ENCODE measurements at regions not wholly inside any gene's neighbourhood (a gene's known extent, or its start where the extent isn't known, plus 50 kb on each side); places are given as distances from the start of the nearest gene placed in this dataset.
"Not testable (repeated sequence)": the region's sequence is repeated elsewhere in the genome, so short reads cannot be mapped to it uniquely, and the experiment has no call there.

- no peak for TF ChIP-seq CTCF (IDR thresholded peaks at IDR 0.05)
- no peak for DNase-seq (ENCODE audit: low spot score)
- no peak for ATAC-seq (ENCODE audit: insufficient number of reproducible peaks, low FRiP score, low read depth)
These were observed 315.5 kb upstream of the MYT1L start for GRCh38 chr2:2646433-2647051.

GRCh38 chr2:2645162-2645855, 314.2 kb upstream of the MYT1L start:
- Histone ChIP-seq H3K36me3 (no peaks in the 10 kb centered on the region), H3K27me3 (replicated peaks; ENCODE audit: insufficient read depth) (no peaks in the 10 kb centered on the region), H3K9me3 (no peaks in the 10 kb centered on the region), H3K27ac (no peak overlapping the region), H3K4me3 (no peak overlapping the region), H3K4me1 (ENCODE audit: control insufficient read depth in 1 of 2, low read depth in 2 of 2) (no peaks in the 10 kb centered on the region)
- ATAC-seq (ENCODE audit: insufficient number of reproducible peaks, low FRiP score, low read depth) (no peak), DNase-seq (ENCODE audit: low spot score) (no peak)
- no peak for TF ChIP-seq CTCF (IDR thresholded peaks at IDR 0.05)

More at GRCh38 chr2:2646433-2647051, 315.5 kb upstream of the MYT1L start:
- no peaks in the 10 kb centered on the region for H3K27me3 ChIP-seq (replicated peaks; ENCODE audit: insufficient read depth)
- no peaks in the 10 kb centered on the region for H3K9me3 ChIP-seq
- no peaks in the 10 kb centered on the region for H3K36me3 ChIP-seq
- no peak overlapping the region for H3K27ac ChIP-seq
- H3K4me3 ChIP-seq: no peak overlapping the region
- no peaks in the 10 kb centered on the region for H3K4me1 ChIP-seq (ENCODE audit: control insufficient read depth in 1 of 2, low read depth in 2 of 2)

GRCh38 chr2:2644751-2645150, 313.7 kb upstream of the MYT1L start:
- H3K36me3 ChIP-seq; H3K9me3 ChIP-seq; H3K4me1 ChIP-seq (ENCODE audit: control insufficient read depth in 1 of 2, low read depth in 2 of 2); H3K27me3 ChIP-seq (replicated peaks; ENCODE audit: insufficient read depth); H3K27ac ChIP-seq; DNase-seq (ENCODE audit: low spot score); H3K4me3 ChIP-seq; ATAC-seq (ENCODE audit: insufficient number of reproducible peaks, low FRiP score, low read depth): not testable (repeated sequence)

- H3K36me3 ChIP-seq: no peaks in the 10 kb centered on the region
- TF ChIP-seq CTCF (IDR thresholded peaks at IDR 0.05): no peak
- H3K27me3 ChIP-seq (replicated peaks; ENCODE audit: insufficient read depth): no peaks in the 10 kb centered on the region
- no peak for ATAC-seq (ENCODE audit: insufficient number of reproducible peaks, low FRiP score, low read depth)
- no peak overlapping the region for H3K4me3 ChIP-seq
- no peak for DNase-seq (ENCODE audit: low spot score)
- no peak overlapping the region for H3K27ac ChIP-seq
- no peaks in the 10 kb centered on the region for H3K9me3 ChIP-seq
- no peaks in the 10 kb centered on the region for H3K4me1 ChIP-seq (ENCODE audit: control insufficient read depth in 1 of 2, low read depth in 2 of 2)
These were observed 313.0 kb upstream of the MYT1L start for GRCh38 chr2:2644040-2644439.

- Histone ChIP-seq H3K9me3 (no peaks in the 10 kb centered on the region), H3K4me1 (ENCODE audit: control insufficient read depth in 1 of 2, low read depth in 2 of 2) (no peaks in the 10 kb centered on the region), H3K4me3 (no peak overlapping the region), H3K36me3 (no peaks in the 10 kb centered on the region), H3K27ac (no peak overlapping the region), H3K27me3 (replicated peaks; ENCODE audit: insufficient read depth) (no peaks in the 10 kb centered on the region)
- ATAC-seq (ENCODE audit: insufficient number of reproducible peaks, low FRiP score, low read depth) (no peak), DNase-seq (ENCODE audit: low spot score) (no peak)
- TF ChIP-seq CTCF (IDR thresholded peaks at IDR 0.05): no peak
These were observed 312.1 kb upstream of the MYT1L start for GRCh38 chr2:2642906-2643890.
